Heart left ventricle (tissue), 13 donors: ENCODE measurements at regions not wholly inside any gene's neighbourhood (a gene's known extent, or its start where the extent isn't known, plus 50 kb on each side); places are given as distances from the start of the nearest gene placed in this dataset.

Experiments used
- POLR2A ChIP-seq, 2 donors: fragments of 450-650 bp; IDR thresholded peaks; one replicate each; pipeline ENCODE4 v1.6.1; 2017; ENCODE audit warnings: antibody characterized with exemption in 2 of 2, mild to moderate bottlenecking in 2 of 2, moderate library complexity in 2 of 2
- TF ChIP-seq, protein P1 (sequence below), 12 donors: fragments of 200-600 bp; sonication (generic) in 4 of 12; IDR thresholded peaks; one replicate each; pipeline versions ENCODE4 v1.5.0 to v1.8.0; 2018 to 2022; ENCODE audit warnings: antibody characterized with exemption in 12 of 12, mild to moderate bottlenecking in 5 of 12
- donor health status: ischemic (EF 13 %, LVEDD 7.1; RV severe dilation, severe dysfunction).
- donor health status: DM: no; HTN: yes; CAD: no.
- donor health status: DM: no; HTN: no; CAD: no.
- donor health status: ischemic (EF 25% LVEDD 6.9; RV normal size, moderate dysfunction).
- donor health status: ischemic (EF 25% LVEDD 5.7; RV mildly dilated, moderate dysfunction).
- donor health status: ischemic (EF 35%, LVEDD 5.7; RV mildly dilated, moderate dysfunction).
- donor health status: nonischemic (EF 11% LVEDD 7.7; RV severe dilation, severe dysfunction).
- donor health status: DM: yes; HTN: yes; CAD: no.
- donor health status: PGD.
- donor health status: ischemic (EF 29% LVEDD 5.4; RV normal size, mild dysfunction).
- donor health status: nonischemic (EF 23%, LVEDD 6.1; RV moderate dilation, normal function).

DNA sequence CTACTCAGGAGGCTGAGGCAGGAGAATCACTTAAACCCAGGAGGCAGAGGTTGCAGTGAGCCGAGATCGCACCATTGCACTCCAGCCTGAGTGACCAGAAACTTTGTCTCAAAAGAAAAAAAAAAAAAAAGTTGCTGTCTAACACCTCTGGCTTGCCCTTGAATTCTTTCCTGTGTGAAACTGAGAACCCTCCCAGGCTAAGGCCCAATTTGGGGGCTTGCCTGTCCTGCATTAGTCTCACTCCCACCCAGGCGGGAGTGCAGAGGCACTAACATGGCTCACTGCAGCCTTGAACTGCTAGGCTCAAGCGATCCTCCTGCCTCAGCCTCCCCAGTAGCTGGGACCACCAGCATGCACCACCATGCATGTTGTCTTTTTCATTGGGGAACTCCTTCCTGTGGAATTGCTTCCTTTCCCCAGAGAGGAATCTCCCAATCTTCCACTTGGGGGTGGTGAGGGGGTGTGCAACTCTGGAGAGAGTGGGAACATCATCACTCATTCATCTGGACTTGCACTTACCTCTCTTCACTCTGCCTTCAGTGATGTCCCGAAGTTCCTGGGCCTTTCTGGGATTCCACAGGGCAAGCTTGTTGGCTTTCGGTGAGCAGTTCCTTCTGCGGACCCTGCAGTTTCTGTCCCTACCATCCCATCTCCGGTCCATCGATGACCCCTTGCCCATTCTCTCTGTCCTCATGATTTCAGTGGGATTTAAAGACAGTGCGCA, 62.1 kb upstream of the CREB3L1 start:
- no peak for TF ChIP-seq POLR2A (IDR thresholded peaks at IDR 0.05)
- TF ChIP-seq, protein P1, sequence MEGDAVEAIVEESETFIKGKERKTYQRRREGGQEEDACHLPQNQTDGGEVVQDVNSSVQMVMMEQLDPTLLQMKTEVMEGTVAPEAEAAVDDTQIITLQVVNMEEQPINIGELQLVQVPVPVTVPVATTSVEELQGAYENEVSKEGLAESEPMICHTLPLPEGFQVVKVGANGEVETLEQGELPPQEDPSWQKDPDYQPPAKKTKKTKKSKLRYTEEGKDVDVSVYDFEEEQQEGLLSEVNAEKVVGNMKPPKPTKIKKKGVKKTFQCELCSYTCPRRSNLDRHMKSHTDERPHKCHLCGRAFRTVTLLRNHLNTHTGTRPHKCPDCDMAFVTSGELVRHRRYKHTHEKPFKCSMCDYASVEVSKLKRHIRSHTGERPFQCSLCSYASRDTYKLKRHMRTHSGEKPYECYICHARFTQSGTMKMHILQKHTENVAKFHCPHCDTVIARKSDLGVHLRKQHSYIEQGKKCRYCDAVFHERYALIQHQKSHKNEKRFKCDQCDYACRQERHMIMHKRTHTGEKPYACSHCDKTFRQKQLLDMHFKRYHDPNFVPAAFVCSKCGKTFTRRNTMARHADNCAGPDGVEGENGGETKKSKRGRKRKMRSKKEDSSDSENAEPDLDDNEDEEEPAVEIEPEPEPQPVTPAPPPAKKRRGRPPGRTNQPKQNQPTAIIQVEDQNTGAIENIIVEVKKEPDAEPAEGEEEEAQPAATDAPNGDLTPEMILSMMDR (IDR thresholded peaks at IDR 0.05): no peak
